Gastrocnemius medialis (tissue), 4 donors: ENCODE measurements at regions not wholly inside any gene's neighbourhood (a gene's known extent, or its start where the extent isn't known, plus 50 kb on each side); places are given as distances from the start of the nearest gene placed in this dataset.

Source experiments
- ATAC-seq, 2 donors: fragments of 150-250 bp; one replicate each; pipeline ENCODE4 v1.9.1; 2016
- DNase-seq, 2 donors: peaks; one replicate each; pipeline ENCODE4 v3.0.0-alpha.2; 2019
- H3K27ac ChIP-seq, 4 donors: fragments of 200-600 bp; sonication (generic); 1 replicate in 1 of 4; 2 replicates in 3 of 4; pipeline ENCODE4 v1.5.1; 2016 to 2018; ENCODE audit warnings: mild to moderate bottlenecking in 2 of 4, moderate library complexity in 1 of 4
- H3K27me3 ChIP-seq, 3 donors: fragments of 200-600 bp; sonication (generic) in 2 of 3; 1 replicate in 1 of 3; 2 replicates in 2 of 3; pipeline versions ENCODE4 v1.5.1 to v1.6.0; 2016 to 2019; ENCODE audit warnings: mild to moderate bottlenecking in 1 of 3, moderate library complexity in 1 of 3
- H3K36me3 ChIP-seq, 2 donors: fragments of 200-600 bp; sonication (generic) in 1 of 2; one replicate each; pipeline ENCODE4 v1.5.1; 2017 to 2018
- H3K4me1 ChIP-seq, 2 donors: fragments of 200-600 bp; sonication (generic) in 1 of 2; one replicate each; pipeline ENCODE4 v1.5.1; 2016 to 2017; ENCODE audit warnings: mild to moderate bottlenecking in 2 of 2
- H3K4me3 ChIP-seq, 4 donors: fragments of 200-600 bp; sonication (generic) in 3 of 4; 1 replicate in 1 of 4; 2 replicates in 3 of 4; pipeline ENCODE4 v1.5.1; 2016 to 2019; ENCODE audit warnings: mild to moderate bottlenecking in 2 of 4
- H3K9me3 ChIP-seq, 3 donors: fragments of 200-600 bp; sonication (generic) in 2 of 3; 1 replicate in 1 of 3; 2 replicates in 2 of 3; pipeline ENCODE4 v1.5.1; 2016 to 2019
- CTCF ChIP-seq, 5 experiments: fragments of 450-650 bp in 3 of 5; fragments of 200-600 bp in 2 of 5; sonication (generic) in 2 of 5; IDR thresholded peaks in 4 of 5; conservative IDR thresholded peaks in 1 of 5; 1 replicate in 4 of 5; 2 replicates in 1 of 5; pipeline ENCODE4 v1.5.1; 2016 to 2019; ENCODE audit warnings: antibody characterized with exemption in 5 of 5, mild to moderate bottlenecking in 3 of 5, moderate library complexity in 3 of 5
- POLR2A ChIP-seq, 2 donors: fragments of 450-650 bp; IDR thresholded peaks; one replicate each; pipeline ENCODE4 v1.6.1; 2017; ENCODE audit warnings: antibody characterized with exemption in 2 of 2, mild to moderate bottlenecking in 2 of 2, moderate library complexity in 2 of 2
- in situ Hi-C, 4 donors: fragments of 200-750 bp; cut with MboI; loops; one replicate each; pipeline versions ENCODE4 v1.15.0 to v1.8.0; 2017; ENCODE audit warnings: low sequenced_read_pairs in 4 of 4
- intact Hi-C: fragments of 100-400 bp; cut with DNase I; formaldehyde crosslinking; loops from one replicate; pipeline ENCODE4 v1.15.1; 2023; ENCODE audit warnings: low total_unique reads

GRCh38 chr13:99859178-99860177 is 112.1 kb downstream of the ZIC5 start:
- no peak overlapping the region for H3K27ac ChIP-seq
- no peaks in the 10 kb centered on the region for H3K4me1 ChIP-seq
- no peaks in the 10 kb centered on the region for H3K27me3 ChIP-seq
- no peaks in the 10 kb centered on the region for H3K36me3 ChIP-seq
- intact Hi-C loops (no loop called here), in situ Hi-C loops (no loop called here)
- no peaks in the 10 kb centered on the region for H3K9me3 ChIP-seq
- DNase-seq (no peak), ATAC-seq (no peak)
- no peak for TF ChIP-seq POLR2A (IDR thresholded peaks at IDR 0.05)
- no peak for TF ChIP-seq CTCF (IDR thresholded peaks at IDR 0.05 in 4 of 5, conservative IDR thresholded peaks at IDR 0.05 in 1 of 5)
- H3K4me3 ChIP-seq: no peak overlapping the region

GRCh38 chr13:99857738-99858137 is 113.8 kb downstream of the ZIC5 start:
- H3K27me3 ChIP-seq: no peaks in the 10 kb centered on the region
- no peaks in the 10 kb centered on the region for H3K36me3 ChIP-seq
- in situ Hi-C loops (no loop called here), intact Hi-C loops (no loop called here)
- DNase-seq (no peak), ATAC-seq (no peak)
- H3K4me1 ChIP-seq: no peaks in the 10 kb centered on the region
- H3K27ac ChIP-seq: no peak overlapping the region
- H3K9me3 ChIP-seq: no peaks in the 10 kb centered on the region
- no peak for TF ChIP-seq CTCF (IDR thresholded peaks at IDR 0.05 in 4 of 5, conservative IDR thresholded peaks at IDR 0.05 in 1 of 5)
- TF ChIP-seq POLR2A (IDR thresholded peaks at IDR 0.05): no peak
- no peak overlapping the region for H3K4me3 ChIP-seq

- Histone ChIP-seq H3K4me3 (no peak overlapping the region), H3K27me3 (no peaks in the 10 kb centered on the region), H3K4me1 (no peaks in the 10 kb centered on the region), H3K27ac (no peak overlapping the region), H3K36me3 (no peaks in the 10 kb centered on the region), H3K9me3 (no peaks in the 10 kb centered on the region)
- TF ChIP-seq POLR2A (IDR thresholded peaks at IDR 0.05) (no peak), CTCF (IDR thresholded peaks at IDR 0.05 in 4 of 5, conservative IDR thresholded peaks at IDR 0.05 in 1 of 5) (no peak)
- in situ Hi-C loops: no loop called here
- no peak for DNase-seq
- intact Hi-C loops: no loop called here
- ATAC-seq: no peak
Observed at GRCh38 chr13:99855526-99856420, 115.8 kb downstream of the ZIC5 start.

GRCh38 chr13:99854366-99854765 is 117.2 kb downstream of the ZIC5 start:
- DNase-seq: no peak
- in situ Hi-C loops (no loop called here), intact Hi-C loops (no loop called here)
- Histone ChIP-seq H3K36me3 (no peaks in the 10 kb centered on the region), H3K27ac (no peak overlapping the region), H3K27me3 (no peaks in the 10 kb centered on the region), H3K4me3 (no peak overlapping the region), H3K4me1 (no peaks in the 10 kb centered on the region), H3K9me3 (no peaks in the 10 kb centered on the region)
- no peak for ATAC-seq
- TF ChIP-seq POLR2A (IDR thresholded peaks at IDR 0.05) (no peak), CTCF (IDR thresholded peaks at IDR 0.05 in 4 of 5, conservative IDR thresholded peaks at IDR 0.05 in 1 of 5) (no peak)
